ENCODE measurements at regions not wholly inside any gene's neighbourhood (a gene's known extent, or its start where the extent isn't known, plus 50 kb on each side); places are given as distances from the start of the nearest gene placed in this dataset.

- TF ChIP-seq CTCF (IDR thresholded peaks at IDR 0.05), result no peak
- TF ChIP-seq MAX (IDR thresholded peaks at IDR 0.05; ENCODE audit: low read depth), result no peak
- TF ChIP-seq MXI1 (IDR thresholded peaks at IDR 0.05; ENCODE audit: low read depth, low read length), result no peak
- TF ChIP-seq REST (IDR thresholded peaks at IDR 0.05; ENCODE audit: low read depth, low read length), result no peak
- TF ChIP-seq YY1 (IDR thresholded peaks at IDR 0.05; ENCODE audit: low read depth), result no peak
- TF ChIP-seq TEAD4 (IDR thresholded peaks at IDR 0.05; ENCODE audit: borderline replicate concordance, insufficient read depth), result no peak
- no peak for TF ChIP-seq NRF1 (IDR thresholded peaks at IDR 0.05; ENCODE audit: low read depth, low read length)
- TF ChIP-seq RXRA (IDR thresholded peaks at IDR 0.05; ENCODE audit: borderline replicate concordance, low read depth), result no peak
These were observed 72.4 kb upstream of the AMZ2 start for GRCh38 chr17:68175416-68175815.

Data from SK-N-SH (cell line).